Liver (tissue), 8 donors: ENCODE measurements at regions not wholly inside any gene's neighbourhood (a gene's known extent, or its start where the extent isn't known, plus 50 kb on each side); places are given as distances from the start of the nearest gene placed in this dataset.

Source experiments
- DNase-seq: peaks from one replicate; pipeline ENCODE4 v3.0.0-alpha.2; 2017; ENCODE audit warnings: low spot score
- H3K27ac ChIP-seq, 2 donors: one replicate each; pipeline ENCODE4 v1.7.0; 2013; ENCODE audit warnings: inconsistent platforms in 2 of 2, low read length in 2 of 2, control low read depth in 1 of 2, low read depth in 1 of 2, mild to moderate bottlenecking in 1 of 2
- H3K27me3 ChIP-seq, 4 donors: one replicate each; pipeline versions ENCODE4 v1.6.1 to v1.7.0; 2013; ENCODE audit warnings: low read length in 3 of 4, inconsistent platforms in 1 of 4, mild to moderate bottlenecking in 1 of 4, moderate library complexity in 1 of 4; ENCODE audit not compliant: control insufficient read depth in 4 of 4, insufficient read depth in 4 of 4
- H3K36me3 ChIP-seq, 4 donors: one replicate each; pipeline versions ENCODE4 v1.6.1 to v1.7.0; 2013; ENCODE audit warnings: low read length in 3 of 4, mild to moderate bottlenecking in 3 of 4, low read depth in 1 of 4, moderate library complexity in 1 of 4; ENCODE audit not compliant: control insufficient read depth in 4 of 4, insufficient read depth in 3 of 4
- H3K4me1 ChIP-seq, 4 donors: one replicate each; pipeline versions ENCODE4 v1.6.1 to v1.7.0; 2013; ENCODE audit warnings: low read length in 3 of 4, mild to moderate bottlenecking in 3 of 4, moderate library complexity in 1 of 4; ENCODE audit not compliant: control insufficient read depth in 4 of 4, insufficient read depth in 4 of 4
- H3K4me3 ChIP-seq, 3 donors: one replicate each; pipeline versions ENCODE4 v1.6.1 to v1.7.0; 2013; ENCODE audit warnings: low read length in 3 of 3, control low read depth in 1 of 3, low read depth in 1 of 3, mild to moderate bottlenecking in 1 of 3
- H3K9ac ChIP-seq, 2 donors: one replicate each; pipeline ENCODE4 v1.7.0; 2013; ENCODE audit warnings: low read length in 2 of 2, mild to moderate bottlenecking in 2 of 2, moderate library complexity in 2 of 2, control low read depth in 1 of 2, low read depth in 1 of 2
- H3K9me3 ChIP-seq, 4 donors: one replicate each; pipeline versions ENCODE4 v1.6.1 to v1.7.0; 2013; ENCODE audit warnings: low read length in 3 of 4; ENCODE audit not compliant: control insufficient read depth in 4 of 4
- EGR1 ChIP-seq, 2 donors: IDR thresholded peaks; 2 replicates each; pipeline ENCODE4 v1.6.1; 2016 to 2018; ENCODE audit warnings: antibody characterized with exemption in 2 of 2, low read depth in 2 of 2
- FOXA1 ChIP-seq: IDR thresholded peaks from 2 replicates; pipeline ENCODE4 v1.6.1; 2016; ENCODE audit warnings: antibody characterized with exemption
- FOXA2 ChIP-seq: IDR thresholded peaks from 2 replicates; pipeline ENCODE4 v1.6.1; 2016; ENCODE audit warnings: antibody characterized with exemption
- GABPA ChIP-seq, 2 donors: IDR thresholded peaks in 1 of 2; conservative IDR thresholded peaks in 1 of 2; 2 replicates each; pipeline ENCODE4 v1.6.1; 2016; ENCODE audit warnings: antibody characterized with exemption in 2 of 2, mild to moderate bottlenecking in 1 of 2, moderate library complexity in 1 of 2
- HNF4A ChIP-seq, 2 donors: conservative IDR thresholded peaks; 2 replicates each; pipeline ENCODE4 v1.6.1; 2016; ENCODE audit warnings: antibody characterized with exemption in 2 of 2, mild to moderate bottlenecking in 2 of 2
- HNF4G ChIP-seq: IDR thresholded peaks from 2 replicates; pipeline ENCODE4 v1.6.1; 2016; ENCODE audit warnings: antibody characterized with exemption
- JUND ChIP-seq, 2 donors: IDR thresholded peaks; 2 replicates each; pipeline ENCODE4 v1.6.1; 2016; ENCODE audit warnings: antibody characterized with exemption in 2 of 2
- NR2F2 ChIP-seq: IDR thresholded peaks from 2 replicates; pipeline ENCODE4 v1.6.1; 2016; ENCODE audit warnings: antibody characterized with exemption
- RAD21 ChIP-seq, 2 donors: IDR thresholded peaks; 2 replicates each; pipeline ENCODE4 v1.6.1; 2016; ENCODE audit warnings: antibody characterized with exemption in 2 of 2, mild to moderate bottlenecking in 2 of 2
- RXRA ChIP-seq, 2 donors: IDR thresholded peaks; 2 replicates each; pipeline ENCODE4 v1.6.1; 2017 to 2018; ENCODE audit warnings: antibody characterized with exemption in 2 of 2, mild to moderate bottlenecking in 1 of 2
- SP1 ChIP-seq: IDR thresholded peaks from 2 replicates; pipeline ENCODE4 v1.6.1; 2018; ENCODE audit warnings: antibody characterized with exemption, mild to moderate bottlenecking
- TAF1 ChIP-seq: conservative IDR thresholded peaks from 2 replicates; pipeline ENCODE4 v1.6.1; 2016; ENCODE audit warnings: antibody characterized with exemption, mild to moderate bottlenecking
- YY1 ChIP-seq: IDR thresholded peaks from 2 replicates; pipeline ENCODE4 v1.6.1; 2016; ENCODE audit warnings: antibody characterized with exemption, mild to moderate bottlenecking
- WGBS: extraction: QIAGEN DNeasy Blood & Tissue Kit; methylation state at CpG from one replicate; pipeline ENCODE4 v1.1.7; 2013; 5-methylcytosine and 5-hydroxymethylcytosine counted together
- TF ChIP-seq, protein P1 (sequence below): fragments of 150-350 bp; IDR thresholded peaks from 2 replicates; pipeline ENCODE4 v1.5.1; 2017; ENCODE audit warnings: improper control_type of control experiment, low read depth, low read length; ENCODE audit not compliant: missing input control
- TF ChIP-seq, protein P2 (sequence below): IDR thresholded peaks from 2 replicates; pipeline ENCODE4 v1.6.1; 2016; ENCODE audit warnings: antibody characterized with exemption
- TF ChIP-seq, protein P3 (sequence below): IDR thresholded peaks from 2 replicates; pipeline ENCODE4 v1.6.1; 2016; ENCODE audit warnings: antibody characterized with exemption
- TF ChIP-seq, protein P4 (sequence below): IDR thresholded peaks from 2 replicates; pipeline ENCODE4 v1.6.1; 2016; ENCODE audit warnings: antibody characterized with exemption, mild to moderate bottlenecking
- TF ChIP-seq, protein P5 (sequence below): IDR thresholded peaks from 2 replicates; pipeline ENCODE4 v1.6.1; 2016; ENCODE audit warnings: antibody characterized with exemption
- donor health status: healthy.
- donor health status: healthy.
- donor health status: healthy.
- donor health status: healthy.
- donor health status: healthy.

DNA sequence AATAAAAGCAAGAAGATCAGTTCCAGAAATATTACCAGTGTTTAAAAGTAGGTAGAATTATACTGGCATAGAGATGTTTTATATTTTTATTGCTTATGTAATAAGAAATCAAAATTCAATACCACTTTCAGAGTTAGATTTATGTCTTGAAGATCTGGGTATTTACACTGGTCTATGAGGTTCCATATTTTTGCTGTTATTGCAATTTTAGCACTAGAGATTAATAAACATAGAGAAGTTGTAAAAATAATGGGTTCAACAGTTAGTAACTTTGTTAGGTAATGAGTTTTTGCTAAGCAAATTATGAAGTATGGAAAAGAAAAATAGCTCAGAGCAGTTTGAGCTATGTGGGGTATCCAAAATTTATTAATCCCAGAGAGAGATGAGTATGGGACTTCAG is 188.1 kb downstream of the SYT10 start:
- Histone ChIP-seq H3K9ac (no peak overlapping the region), H3K4me3 (no peak overlapping the region), H3K9me3 (no peaks in the 10 kb centered on the region), H3K27ac (no peak overlapping the region), H3K36me3 (no peaks in the 10 kb centered on the region), H3K4me1 (no peaks in the 10 kb centered on the region), H3K27me3 (no peaks in the 10 kb centered on the region)
- no peak for TF ChIP-seq EGR1 (IDR thresholded peaks at IDR 0.05; ENCODE audit: low read depth in 2 of 2)
- TF ChIP-seq FOXA2, result no peak
- TF ChIP-seq, protein P1, sequence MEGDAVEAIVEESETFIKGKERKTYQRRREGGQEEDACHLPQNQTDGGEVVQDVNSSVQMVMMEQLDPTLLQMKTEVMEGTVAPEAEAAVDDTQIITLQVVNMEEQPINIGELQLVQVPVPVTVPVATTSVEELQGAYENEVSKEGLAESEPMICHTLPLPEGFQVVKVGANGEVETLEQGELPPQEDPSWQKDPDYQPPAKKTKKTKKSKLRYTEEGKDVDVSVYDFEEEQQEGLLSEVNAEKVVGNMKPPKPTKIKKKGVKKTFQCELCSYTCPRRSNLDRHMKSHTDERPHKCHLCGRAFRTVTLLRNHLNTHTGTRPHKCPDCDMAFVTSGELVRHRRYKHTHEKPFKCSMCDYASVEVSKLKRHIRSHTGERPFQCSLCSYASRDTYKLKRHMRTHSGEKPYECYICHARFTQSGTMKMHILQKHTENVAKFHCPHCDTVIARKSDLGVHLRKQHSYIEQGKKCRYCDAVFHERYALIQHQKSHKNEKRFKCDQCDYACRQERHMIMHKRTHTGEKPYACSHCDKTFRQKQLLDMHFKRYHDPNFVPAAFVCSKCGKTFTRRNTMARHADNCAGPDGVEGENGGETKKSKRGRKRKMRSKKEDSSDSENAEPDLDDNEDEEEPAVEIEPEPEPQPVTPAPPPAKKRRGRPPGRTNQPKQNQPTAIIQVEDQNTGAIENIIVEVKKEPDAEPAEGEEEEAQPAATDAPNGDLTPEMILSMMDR, result no peak
- no peak for TF ChIP-seq RAD21 (IDR thresholded peaks at IDR 0.05)
- TF ChIP-seq HNF4G, result no peak
- TF ChIP-seq JUND (IDR thresholded peaks at IDR 0.05), result no peak
- TF ChIP-seq TAF1, result no peak
- TF ChIP-seq FOXA1, result no peak
- TF ChIP-seq, protein P2, sequence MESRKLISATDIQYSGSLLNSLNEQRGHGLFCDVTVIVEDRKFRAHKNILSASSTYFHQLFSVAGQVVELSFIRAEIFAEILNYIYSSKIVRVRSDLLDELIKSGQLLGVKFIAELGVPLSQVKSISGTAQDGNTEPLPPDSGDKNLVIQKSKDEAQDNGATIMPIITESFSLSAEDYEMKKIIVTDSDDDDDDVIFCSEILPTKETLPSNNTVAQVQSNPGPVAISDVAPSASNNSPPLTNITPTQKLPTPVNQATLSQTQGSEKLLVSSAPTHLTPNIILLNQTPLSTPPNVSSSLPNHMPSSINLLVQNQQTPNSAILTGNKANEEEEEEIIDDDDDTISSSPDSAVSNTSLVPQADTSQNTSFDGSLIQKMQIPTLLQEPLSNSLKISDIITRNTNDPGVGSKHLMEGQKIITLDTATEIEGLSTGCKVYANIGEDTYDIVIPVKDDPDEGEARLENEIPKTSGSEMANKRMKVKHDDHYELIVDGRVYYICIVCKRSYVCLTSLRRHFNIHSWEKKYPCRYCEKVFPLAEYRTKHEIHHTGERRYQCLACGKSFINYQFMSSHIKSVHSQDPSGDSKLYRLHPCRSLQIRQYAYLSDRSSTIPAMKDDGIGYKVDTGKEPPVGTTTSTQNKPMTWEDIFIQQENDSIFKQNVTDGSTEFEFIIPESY, result no peak
- TF ChIP-seq SP1, result no peak
- no peak for TF ChIP-seq NR2F2
- TF ChIP-seq, protein P3, sequence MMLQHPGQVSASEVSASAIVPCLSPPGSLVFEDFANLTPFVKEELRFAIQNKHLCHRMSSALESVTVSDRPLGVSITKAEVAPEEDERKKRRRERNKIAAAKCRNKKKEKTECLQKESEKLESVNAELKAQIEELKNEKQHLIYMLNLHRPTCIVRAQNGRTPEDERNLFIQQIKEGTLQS, result no peak
- no peak for TF ChIP-seq YY1
- TF ChIP-seq HNF4A (conservative IDR thresholded peaks at IDR 0.05), result no peak
- TF ChIP-seq GABPA (IDR thresholded peaks at IDR 0.05 in 1 of 2, conservative IDR thresholded peaks at IDR 0.05 in 1 of 2), result no peak
- TF ChIP-seq, protein P4, sequence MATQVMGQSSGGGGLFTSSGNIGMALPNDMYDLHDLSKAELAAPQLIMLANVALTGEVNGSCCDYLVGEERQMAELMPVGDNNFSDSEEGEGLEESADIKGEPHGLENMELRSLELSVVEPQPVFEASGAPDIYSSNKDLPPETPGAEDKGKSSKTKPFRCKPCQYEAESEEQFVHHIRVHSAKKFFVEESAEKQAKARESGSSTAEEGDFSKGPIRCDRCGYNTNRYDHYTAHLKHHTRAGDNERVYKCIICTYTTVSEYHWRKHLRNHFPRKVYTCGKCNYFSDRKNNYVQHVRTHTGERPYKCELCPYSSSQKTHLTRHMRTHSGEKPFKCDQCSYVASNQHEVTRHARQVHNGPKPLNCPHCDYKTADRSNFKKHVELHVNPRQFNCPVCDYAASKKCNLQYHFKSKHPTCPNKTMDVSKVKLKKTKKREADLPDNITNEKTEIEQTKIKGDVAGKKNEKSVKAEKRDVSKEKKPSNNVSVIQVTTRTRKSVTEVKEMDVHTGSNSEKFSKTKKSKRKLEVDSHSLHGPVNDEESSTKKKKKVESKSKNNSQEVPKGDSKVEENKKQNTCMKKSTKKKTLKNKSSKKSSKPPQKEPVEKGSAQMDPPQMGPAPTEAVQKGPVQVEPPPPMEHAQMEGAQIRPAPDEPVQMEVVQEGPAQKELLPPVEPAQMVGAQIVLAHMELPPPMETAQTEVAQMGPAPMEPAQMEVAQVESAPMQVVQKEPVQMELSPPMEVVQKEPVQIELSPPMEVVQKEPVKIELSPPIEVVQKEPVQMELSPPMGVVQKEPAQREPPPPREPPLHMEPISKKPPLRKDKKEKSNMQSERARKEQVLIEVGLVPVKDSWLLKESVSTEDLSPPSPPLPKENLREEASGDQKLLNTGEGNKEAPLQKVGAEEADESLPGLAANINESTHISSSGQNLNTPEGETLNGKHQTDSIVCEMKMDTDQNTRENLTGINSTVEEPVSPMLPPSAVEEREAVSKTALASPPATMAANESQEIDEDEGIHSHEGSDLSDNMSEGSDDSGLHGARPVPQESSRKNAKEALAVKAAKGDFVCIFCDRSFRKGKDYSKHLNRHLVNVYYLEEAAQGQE, result no peak
- no peak for TF ChIP-seq RXRA (IDR thresholded peaks at IDR 0.05)
- TF ChIP-seq, protein P5, sequence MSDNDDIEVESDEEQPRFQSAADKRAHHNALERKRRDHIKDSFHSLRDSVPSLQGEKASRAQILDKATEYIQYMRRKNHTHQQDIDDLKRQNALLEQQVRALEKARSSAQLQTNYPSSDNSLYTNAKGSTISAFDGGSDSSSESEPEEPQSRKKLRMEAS, result no peak
- DNase-seq, result no peak

DNA sequence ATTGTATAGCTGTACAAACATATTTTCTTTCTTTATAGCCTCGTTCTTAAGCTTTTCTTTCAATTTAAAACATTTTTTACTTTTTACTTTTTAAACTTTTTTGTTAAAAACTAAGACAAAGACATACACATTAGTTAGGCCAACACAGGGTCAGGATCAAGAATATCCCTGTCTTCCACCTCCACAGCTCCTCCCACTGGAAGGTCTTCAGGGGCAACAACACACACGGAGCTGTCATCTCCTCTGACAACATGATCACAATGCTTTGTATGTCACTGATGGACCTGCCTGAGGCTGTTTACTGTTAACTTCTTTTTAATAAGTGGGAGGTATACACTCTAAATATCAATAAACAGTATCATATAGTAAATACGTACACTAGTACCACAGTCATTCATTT is 191.3 kb downstream of the SYT10 start:
- DNase-seq, result no peak
- Histone ChIP-seq H3K27ac (no peak overlapping the region), H3K9ac (no peak overlapping the region), H3K27me3 (no peaks in the 10 kb centered on the region), H3K4me1 (no peaks in the 10 kb centered on the region), H3K36me3 (no peaks in the 10 kb centered on the region), H3K9me3 (no peaks in the 10 kb centered on the region), H3K4me3 (no peak overlapping the region)
- 61% methylated on average over 3 of the region's 3 CpGs for WGBS
- TF ChIP-seq, protein P4, result no peak
- TF ChIP-seq GABPA (IDR thresholded peaks at IDR 0.05 in 1 of 2, conservative IDR thresholded peaks at IDR 0.05 in 1 of 2), result no peak
- no peak for TF ChIP-seq HNF4G
- no peak for TF ChIP-seq SP1
- no peak for TF ChIP-seq HNF4A (conservative IDR thresholded peaks at IDR 0.05)
- TF ChIP-seq, protein P5, result no peak
- no peak for TF ChIP-seq TAF1
- TF ChIP-seq YY1, result no peak
- TF ChIP-seq JUND (IDR thresholded peaks at IDR 0.05), result no peak
- TF ChIP-seq FOXA2, result no peak
- no peak for TF ChIP-seq FOXA1
- TF ChIP-seq NR2F2, result no peak
- TF ChIP-seq, protein P3, result no peak
- TF ChIP-seq EGR1 (IDR thresholded peaks at IDR 0.05; ENCODE audit: low read depth in 2 of 2), result no peak
